ENCODE measurements at regions not wholly inside any gene's neighbourhood (a gene's known extent, or its start where the extent isn't known, plus 50 kb on each side); places are given as distances from the start of the nearest gene placed in this dataset.

GRCh38 chr5:166356096-166356495 is 1935.3 kb upstream of the WWC1 start:
- BruUV-seq (replicated peaks) = no TSS peak
- no peak overlapping the region for H2AFZ ChIP-seq (ENCODE audit: low read depth, low read length)
- no peak overlapping the region for H3K27ac ChIP-seq (ENCODE audit: insufficient read depth, low read depth, low read length)
- H3K4me1 ChIP-seq (ENCODE audit: control insufficient read depth, extremely low read depth, insufficient read depth, low read length) = no peaks in the 10 kb centered on the region
- H3K9ac ChIP-seq (replicated peaks; ENCODE audit: extremely low read depth, insufficient read depth, low read length) = no peak overlapping the region
- H3K36me3 ChIP-seq (ENCODE audit: control insufficient read depth in 2 of 2, extremely low read depth in 1 of 2, insufficient read depth in 2 of 2, low read length in 2 of 2) = no peaks in the 10 kb centered on the region
- no peak overlapping the region for H3K4me2 ChIP-seq (ENCODE audit: insufficient read depth, low read length)
- no peaks in the 10 kb centered on the region for H4K20me1 ChIP-seq (replicated peaks; ENCODE audit: control insufficient read depth, extremely low read depth, insufficient read depth, low read length)
- CTCF ChIA-PET = no interaction called here
- intact Hi-C loops (cut with micrococcal nuclease) (no loop called here), dilution Hi-C loops (cut with MboI; ENCODE audit: extremely low pct_ligation_motif_present, low sequenced_read_pairs) (no loop called here)
- no peaks in the 10 kb centered on the region for H3K9me1 ChIP-seq (replicated peaks; ENCODE audit: control insufficient read depth, extremely low read depth, insufficient read depth, low read length)
- DNase-seq (ENCODE audit: low read depth, low spot score) (no peak), FAIRE-seq (no peak)
- H3K4me3 ChIP-seq (replicated peaks in 1 of 3; ENCODE audit: insufficient read depth in 1 of 3, low read depth in 1 of 3, low read length in 3 of 3) = no peak overlapping the region
- no peaks in the 10 kb centered on the region for H3K27me3 ChIP-seq (ENCODE audit: control insufficient read depth in 2 of 2, insufficient read depth in 2 of 2, low read length in 2 of 2)
- POLR2A ChIA-PET = no interaction called here
- TF ChIP-seq JUN (IDR thresholded peaks at IDR 0.05; ENCODE audit: borderline replicate concordance, insufficient read depth, insufficient read length, low read depth) (no peak), POLR2AphosphoS5 (IDR thresholded peaks at IDR 0.05; ENCODE audit: insufficient read depth, low read depth, low read length) (no peak), MAX (IDR thresholded peaks at IDR 0.05; ENCODE audit: insufficient read depth, insufficient read length) (no peak), CTCF (IDR thresholded peaks at IDR 0.05; ENCODE audit: extremely low read depth in 1 of 2, insufficient read depth in 1 of 2, low read depth in 1 of 2, low read length in 2 of 2) (no peak), EZH2 (IDR thresholded peaks at IDR 0.05; ENCODE audit: borderline replicate concordance, low read depth, low read length, severe bottlenecking) (no peak), POLR2A (IDR thresholded peaks at IDR 0.05; ENCODE audit: low read depth, low read length) (no peak)
- no peaks in the 10 kb centered on the region for H3K9me3 ChIP-seq (replicated peaks; ENCODE audit: control insufficient read depth, insufficient read depth, low read length)
- H3K79me2 ChIP-seq (ENCODE audit: control insufficient read depth, insufficient read depth, low read length) = no peaks in the 10 kb centered on the region

Data from endothelial cell of umbilical vein (primary cell).